CD4-positive, alpha-beta T cell treated with Interleukin-1 beta for 1 hour (primary cell): ENCODE measurements at regions not wholly inside any gene's neighbourhood (a gene's known extent, or its start where the extent isn't known, plus 50 kb on each side); places are given as distances from the start of the nearest gene placed in this dataset.
"Not testable (repeated sequence)": the region's sequence is repeated elsewhere in the genome, so short reads cannot be mapped to it uniquely, and the experiment has no call there.

ENCODE experiments used
- DNase-seq, 2 donors: peaks; one replicate each; pipeline ENCODE4 v3.0.0-alpha.2; 2020 to 2022

DNA sequence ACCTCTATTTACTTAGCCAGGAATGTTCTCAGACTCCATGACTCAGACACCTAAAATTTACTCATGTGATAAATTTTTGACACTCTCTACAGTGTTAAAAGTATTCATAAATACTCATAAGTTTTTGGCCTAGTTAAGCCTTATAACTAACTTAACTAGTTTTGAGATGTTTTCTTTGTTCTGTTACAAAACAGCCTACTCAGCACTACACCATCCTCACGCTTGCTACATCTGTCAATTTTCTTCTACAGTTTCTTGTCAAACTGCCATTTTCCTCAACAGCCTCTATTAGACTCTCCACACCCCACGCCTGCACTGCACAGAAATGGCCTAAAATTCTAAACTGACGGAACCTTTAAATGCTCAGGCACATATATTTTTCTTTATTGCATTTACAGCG, 195.5 kb downstream of the ANXA1 start:
- no peak for DNase-seq

DNA sequence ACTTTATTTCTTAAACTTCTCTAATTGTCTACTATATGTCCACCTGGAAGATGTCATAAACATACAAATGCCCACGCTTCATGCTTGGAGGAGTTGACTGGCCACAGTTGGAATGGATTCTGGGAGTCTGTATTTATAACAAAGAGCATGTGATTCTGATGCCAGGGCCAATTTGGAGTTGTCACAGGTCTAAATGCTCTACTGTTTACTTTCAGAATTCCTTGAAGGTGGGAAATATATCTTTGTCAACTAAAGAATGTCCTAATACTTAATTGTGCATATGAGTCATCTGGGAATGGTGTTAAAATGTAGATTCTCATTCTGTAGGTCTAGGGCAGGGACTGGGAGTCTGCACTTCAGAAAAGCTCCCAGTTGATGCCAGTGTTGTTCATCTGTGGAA, 196.1 kb downstream of the ANXA1 start:
- no peak for DNase-seq

DNA sequence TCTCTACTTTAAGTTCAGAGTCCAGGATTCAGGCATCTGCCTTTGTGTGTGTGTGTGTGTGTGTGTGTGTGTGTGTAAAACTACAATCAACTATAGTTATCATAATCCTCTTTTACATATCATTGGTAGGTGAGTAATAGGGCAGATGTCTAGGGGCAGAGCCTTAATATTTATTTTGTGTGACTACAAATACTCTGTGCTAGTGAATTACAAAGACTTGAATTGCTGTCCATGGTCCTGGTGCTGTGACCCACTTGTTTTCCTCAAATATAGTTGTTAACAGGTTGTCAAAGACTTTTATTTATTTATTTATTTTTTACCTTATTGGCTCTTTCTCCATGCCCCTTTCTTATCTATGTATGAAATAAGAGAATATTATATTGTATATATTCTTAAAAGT, 196.8 kb downstream of the ANXA1 start:
- DNase-seq, result no peak

DNA sequence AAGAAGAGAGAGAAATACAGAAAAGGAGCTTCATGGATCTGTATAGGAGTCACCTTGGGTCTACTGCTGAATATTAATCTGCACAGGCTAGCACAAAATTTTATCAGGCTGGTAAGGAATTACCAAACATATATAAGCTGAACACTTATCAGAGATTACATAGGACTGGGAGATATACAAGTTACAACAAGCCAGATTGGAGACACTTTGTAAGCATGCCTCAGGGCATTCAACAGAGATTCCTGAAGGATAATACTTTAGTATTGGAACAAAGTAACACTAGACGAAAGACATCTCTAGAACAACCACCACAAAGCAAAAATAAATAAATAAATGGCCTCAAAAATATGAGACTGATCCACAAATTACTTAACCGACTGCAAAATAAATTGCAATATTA, 197.8 kb downstream of the ANXA1 start:
- no peak for DNase-seq

DNA sequence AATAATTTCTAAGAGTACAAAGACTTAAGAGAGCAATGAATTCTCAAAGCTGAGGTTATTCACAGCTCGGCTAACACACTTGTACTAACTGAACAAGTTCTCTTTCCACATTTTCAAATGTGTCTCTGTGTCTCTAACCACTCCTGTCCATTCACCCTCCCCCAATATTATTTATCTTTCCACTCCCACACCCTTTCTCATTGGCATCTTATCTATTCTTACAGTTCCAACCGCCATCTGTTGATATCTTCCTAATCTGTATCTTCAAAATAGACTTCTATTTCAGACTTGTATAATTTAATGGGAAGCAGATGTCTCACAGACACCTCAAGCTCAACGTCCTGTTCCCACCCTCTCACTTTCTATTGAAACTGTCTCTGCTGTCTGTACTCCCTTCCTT, 205.9 kb downstream of the ANXA1 start:
- DNase-seq, result no peak

DNA sequence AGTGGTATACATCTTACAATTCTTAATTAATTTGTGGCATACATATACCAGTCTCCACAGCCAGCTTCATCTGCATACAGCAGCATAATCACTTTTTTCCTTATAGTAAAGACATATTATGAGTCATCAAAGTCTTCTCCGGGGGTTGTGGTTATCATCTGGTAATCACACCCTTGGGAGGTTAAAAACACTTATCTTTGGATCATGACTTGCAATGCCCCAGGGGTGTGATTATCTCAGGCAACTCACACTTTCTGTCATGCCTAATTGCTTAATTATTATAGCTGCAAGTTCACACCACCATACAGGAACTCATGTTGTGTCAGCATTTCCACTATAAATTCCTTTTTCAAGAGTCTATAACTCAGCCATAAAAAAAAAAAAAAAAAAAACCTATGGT, 218.4 kb downstream of the ANXA1 start:
- DNase-seq, result no peak

DNA sequence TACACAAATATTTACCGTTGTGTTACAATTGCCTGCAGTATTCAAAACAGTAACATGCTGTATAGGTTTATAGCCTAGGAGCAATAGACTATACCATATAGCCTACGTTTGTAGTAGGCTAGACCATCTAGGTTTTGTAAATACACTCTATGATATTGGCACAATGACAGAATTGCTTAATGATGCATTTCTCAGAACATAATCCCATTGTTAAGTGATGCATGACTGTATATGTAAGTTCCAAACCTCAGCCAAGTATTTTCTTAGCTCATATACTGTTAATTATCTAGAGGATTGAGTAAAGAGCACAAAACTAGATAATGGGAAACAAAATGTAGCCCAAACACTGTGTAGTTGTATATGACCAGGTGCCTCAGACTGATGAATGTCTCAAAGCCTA, 220.1 kb downstream of the ANXA1 start:
- no peak for DNase-seq

DNA sequence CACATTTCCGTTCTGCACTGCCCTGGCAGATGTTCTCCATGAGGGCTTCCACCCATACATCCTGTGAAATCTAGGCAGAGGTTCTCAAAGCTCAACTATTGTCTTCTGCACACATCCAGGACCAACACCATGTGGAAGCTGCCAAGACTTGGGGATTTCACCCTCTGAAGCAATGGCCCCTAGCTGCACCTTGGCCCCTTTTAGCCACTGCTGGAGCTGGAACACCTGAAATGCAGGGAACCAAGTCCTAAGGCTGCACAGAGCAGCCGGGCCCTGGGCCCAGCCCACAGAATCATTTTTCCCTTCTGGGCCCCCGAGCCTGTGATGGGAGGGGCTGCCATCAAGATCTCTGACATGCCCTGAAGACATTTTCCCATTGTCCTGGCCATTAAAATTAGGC, 228.7 kb downstream of the ANXA1 start:
- DNase-seq, result no peak

DNA sequence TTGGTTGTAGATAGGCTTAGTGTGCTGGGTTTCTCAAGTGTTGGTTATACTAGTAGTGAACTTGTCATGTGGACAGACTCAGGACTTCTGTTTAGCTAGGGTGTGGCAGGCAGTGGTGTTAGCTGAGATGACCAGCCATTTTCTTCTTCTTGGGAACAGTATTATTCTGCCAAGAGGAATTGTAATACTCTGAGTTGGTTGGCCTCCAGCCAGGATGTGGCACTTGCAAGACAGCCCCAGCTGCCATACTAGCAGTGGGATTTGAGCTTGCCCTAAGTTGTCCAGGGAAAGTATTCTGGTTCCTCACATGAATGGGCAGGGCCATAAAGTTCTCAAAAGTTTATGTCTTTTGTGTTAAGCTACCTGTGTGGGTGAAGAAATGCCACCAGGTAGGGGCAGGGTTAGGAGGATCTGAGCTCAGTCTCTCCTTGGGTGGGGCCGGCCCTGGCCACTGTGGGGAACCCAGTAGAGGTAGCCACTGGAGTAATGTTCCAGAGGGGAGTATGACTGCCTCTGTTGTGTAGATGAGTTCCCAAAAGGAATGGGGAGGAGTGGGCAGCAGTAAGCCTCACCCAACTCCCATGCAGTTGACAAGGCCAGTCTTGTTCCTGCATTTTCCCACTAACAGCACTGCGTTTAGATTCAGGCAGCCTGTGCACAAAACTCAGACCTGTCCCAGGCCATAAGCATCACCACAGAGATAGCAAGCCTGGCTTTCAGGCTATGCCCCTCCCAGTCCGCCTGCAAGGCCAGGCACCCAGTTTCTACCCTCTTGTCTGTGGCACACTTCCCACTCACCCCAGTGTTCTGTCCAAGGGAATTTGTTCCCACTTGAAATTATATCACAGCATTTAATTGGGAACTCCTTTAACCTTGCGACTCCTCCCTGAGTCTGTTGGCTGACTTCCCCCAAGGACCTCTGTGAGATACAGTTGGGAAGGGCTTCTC, 250.7 kb downstream of the ANXA1 start:
- DNase-seq, result no peak

DNA sequence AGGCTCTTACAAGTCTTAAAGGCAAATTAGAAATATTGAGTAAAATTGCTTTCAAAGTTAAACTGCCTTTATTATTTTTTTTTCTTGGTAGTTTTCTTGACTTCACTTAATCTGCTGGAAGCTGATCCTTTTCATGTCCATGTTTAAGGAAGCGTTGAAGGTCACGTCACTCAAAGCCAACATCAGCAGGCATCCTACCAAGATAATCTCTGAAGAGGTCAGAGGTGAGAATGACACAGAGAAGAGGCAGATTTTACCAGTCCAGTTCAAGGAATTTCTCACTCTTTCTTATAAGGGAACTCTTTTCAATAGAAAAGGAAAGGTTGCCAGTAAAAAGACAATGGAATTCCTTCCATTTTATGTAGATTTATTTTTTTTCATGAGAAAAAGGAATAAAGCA, 259.8 kb downstream of the ANXA1 start:
- DNase-seq, result no peak

DNA sequence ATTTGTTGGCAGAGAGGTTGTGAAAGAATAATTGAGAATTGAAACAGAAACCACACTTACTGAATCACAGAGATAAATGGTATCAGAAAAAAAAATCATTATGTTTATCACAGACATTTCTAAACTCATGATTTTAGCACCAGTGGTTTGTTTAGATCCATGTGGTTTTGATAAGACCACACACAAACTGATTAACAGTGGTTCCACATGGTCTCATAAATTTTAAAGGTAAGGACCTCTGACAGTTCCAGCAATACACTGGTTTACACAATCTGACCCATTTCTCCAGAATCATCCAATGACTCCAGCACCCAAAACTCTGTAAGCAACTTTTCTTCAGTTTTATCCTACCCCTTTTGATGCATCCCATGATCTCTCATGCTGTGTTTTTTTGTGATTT, 261.2 kb downstream of the ANXA1 start:
- DNase-seq, result no peak

DNA sequence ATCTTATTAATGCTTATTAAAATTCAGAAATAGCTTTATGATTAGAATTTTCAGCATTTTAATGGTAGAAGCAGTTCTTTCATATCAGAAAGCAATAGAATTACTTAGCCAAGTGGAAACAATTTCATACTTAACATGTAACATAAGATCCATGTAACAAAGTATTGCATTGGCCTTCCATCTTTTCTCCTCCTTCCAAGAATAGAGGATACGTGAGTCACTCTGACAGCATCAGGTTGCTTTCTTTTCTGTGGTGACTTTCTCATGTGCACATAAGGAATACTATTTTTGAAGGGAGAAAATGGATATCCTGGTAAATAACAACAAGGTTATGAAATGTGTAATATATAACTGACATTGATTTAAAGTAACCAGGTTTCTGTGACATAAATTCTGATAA, 272.2 kb downstream of the ANXA1 start:
- DNase-seq, result no peak

DNA sequence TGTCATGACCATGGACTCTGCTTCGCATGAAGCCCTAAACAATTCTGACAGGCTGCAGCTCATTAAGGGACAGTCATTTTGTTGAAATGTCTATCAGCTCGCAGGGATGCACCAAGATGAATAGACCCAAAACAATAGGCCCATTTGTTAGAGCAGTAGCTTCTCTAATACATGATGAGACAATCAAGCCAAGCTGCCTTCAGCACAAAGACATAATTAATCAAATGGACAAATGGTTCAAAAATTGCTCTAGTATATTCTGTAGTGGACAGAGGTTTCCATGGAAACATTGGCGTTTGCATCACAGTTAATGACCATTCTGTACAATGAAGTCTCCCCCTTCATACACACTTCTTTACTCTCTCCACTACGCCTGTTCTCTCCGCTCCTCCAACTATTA, 274.6 kb downstream of the ANXA1 start:
- no peak for DNase-seq

DNA sequence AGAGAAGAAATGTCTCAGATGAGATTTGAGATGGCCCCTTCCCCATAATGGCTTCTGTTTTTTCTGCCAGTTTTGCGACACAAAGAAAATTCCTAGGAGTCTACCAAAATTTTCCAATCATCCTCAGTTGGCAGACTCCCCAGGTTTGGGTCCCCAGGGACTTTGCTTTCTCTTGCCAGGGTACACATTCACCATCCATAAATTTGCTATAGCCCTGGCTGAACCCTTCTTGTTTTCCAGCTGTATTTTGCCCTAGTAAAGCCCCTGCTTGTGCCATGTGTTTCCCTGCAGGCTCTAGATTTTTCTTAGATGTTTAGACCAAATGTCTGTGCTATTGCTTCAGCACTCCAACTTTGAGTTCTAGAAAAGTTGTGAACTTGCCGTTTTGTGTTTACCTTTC, 283.2 kb downstream of the ANXA1 start:
- no peak for DNase-seq

DNA sequence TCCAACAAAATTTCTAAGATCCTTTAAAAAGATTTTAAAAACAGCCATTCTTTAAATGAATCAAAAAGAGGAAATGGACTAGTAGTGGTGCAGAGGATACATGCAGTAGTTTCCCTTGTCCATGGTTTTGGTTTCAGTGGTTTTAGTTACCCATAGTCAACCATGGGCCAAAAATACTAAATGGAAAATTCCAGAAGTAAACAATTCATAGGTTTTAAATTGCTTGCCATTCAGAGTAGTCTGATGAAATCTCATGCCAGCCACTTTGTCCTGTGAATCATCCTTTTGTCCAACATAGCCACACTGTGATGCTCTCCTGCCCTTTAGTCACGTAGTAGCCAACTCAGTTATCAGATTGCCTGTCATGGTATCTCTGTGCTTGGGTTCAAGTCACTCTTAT, 286.1 kb downstream of the ANXA1 start:
- DNase-seq, result no peak

DNA sequence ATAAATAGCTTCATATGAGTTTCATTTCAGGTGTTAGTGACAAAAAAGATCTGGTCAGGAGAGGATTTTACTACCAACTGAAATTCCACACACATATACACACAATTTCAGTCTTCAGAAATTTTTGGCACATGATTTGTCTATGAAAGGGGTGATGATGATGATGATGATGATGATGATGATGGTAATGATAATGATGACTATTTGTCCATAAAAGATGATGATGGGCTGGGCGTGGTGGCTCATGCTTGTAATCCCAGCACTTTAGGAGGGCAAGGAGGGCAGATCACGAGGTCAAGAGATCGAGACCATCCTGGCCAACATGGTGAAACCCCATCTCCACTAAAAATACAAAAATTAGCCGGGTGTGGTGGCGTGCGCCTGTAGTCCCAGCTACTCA, 288.2 kb downstream of the ANXA1 start:
- DNase-seq, result not testable (repeated sequence)

DNA sequence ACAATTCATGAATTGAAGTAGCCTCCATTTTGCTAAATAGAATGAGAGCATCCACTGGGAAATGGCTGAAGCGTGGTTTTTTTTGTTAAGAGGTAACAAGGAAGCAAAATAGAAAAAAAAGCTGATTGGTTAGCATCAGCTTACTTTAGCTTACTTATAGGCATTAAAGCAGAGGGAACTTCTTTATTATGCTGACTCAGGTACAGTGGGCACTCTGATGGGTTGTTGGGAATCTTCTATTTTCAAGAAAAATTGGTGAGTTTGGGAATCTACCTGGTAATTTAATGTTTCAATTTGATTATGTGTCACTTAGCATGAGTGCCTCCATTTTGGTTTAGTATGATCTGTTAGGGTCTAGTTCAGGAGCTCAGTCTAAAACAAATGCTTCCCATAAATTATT, 289.6 kb downstream of the ANXA1 start:
- no peak for DNase-seq

DNA sequence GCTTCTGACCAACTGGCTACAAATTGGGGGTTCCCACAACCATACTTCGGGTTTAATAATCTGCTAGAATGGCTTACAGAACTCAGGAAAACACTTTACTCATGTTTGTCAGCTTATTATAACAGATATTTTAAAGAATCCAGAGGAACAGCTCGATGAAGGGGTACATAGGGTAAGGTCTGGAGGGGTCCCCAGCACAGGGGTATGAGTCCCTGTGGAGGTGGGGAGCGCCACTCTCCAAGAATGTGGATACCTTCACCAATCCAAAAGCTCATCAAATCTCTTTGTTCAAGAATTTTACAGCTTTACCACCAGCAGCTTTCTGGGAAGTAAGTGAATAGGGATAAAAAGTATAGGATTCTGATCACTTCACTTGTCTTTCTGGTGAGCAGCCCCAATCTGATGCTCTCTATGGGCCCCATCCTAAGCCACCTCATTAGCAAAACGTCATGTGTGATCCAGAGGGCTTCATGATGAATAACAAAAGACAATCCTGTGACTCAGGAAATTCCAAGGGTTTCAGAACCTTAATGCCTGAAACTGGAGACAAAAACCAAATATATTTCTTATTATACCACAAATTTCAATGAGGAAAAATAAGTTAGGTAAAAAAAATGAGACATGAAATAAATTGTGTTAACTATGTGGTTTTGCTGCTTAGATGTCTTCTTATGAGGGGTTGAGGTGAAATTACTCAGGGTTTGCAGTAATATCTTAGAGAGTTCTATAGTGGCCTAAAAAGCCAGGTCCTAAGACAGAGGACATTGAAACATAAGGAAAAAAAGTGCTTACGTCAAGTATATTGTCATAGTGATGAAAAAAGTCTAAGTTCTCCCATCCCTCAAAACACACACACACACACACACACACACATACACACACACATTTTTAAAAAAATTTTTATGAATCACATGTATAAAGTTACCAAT, 290.5 kb downstream of the ANXA1 start:
- DNase-seq, result no peak

DNA sequence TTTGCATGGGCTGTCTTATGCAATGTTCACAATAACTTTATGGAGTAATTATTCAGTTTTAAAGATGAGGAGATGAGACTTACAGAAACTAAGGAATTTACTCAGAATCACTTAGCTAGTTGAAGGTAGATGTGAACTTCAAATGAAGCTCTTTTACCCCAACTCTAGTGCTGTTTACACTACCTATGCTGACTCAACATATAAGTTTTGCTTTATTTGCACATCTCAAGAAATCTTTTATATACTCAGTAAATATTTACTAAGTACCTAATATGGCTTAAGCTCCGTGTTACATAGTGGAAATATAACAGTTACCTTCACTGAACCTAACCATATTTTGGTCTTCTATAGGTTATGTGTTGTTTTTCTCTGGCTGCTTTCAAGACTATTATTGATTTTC, 293.2 kb downstream of the ANXA1 start:
- DNase-seq, result no peak

DNA sequence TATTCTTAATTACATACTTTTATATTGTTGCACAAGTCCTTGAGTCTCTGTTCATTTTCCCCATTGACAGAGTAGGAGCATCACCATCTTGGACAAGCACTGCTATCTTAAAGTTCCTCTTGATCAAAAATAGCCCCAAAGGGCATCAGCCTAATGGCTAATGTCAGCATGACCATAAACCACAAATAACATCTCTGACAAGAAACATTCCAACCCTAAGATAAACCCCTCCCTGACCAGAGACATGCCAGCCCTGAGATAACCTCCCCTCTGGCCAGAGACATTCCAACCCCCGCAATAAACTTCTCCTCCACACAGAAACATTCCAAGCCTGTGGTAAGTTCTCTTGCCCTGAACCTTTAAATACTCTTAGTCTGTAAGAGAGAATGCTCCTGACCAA, 293.7 kb downstream of the ANXA1 start:
- DNase-seq, result not testable (repeated sequence)

DNA sequence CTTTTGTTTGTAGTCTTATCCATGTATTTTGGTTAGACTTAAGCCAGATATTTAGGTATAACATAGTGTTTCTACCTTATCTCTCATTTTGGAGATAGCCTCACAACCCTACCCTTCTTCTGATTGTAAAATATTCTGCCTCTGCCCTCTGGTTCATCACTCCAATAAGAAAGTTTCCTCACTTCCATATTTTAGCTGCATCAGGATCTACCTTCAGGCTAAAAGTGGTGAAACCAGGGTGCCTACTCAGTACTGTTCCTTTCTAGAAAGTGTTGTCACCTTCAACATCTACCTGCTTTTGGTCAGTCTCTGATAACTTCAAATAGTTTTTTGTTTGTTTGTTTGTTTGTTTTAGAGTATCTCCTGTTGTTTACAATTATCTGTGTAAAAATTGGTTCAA, 294.6 kb downstream of the ANXA1 start:
- no peak for DNase-seq

DNA sequence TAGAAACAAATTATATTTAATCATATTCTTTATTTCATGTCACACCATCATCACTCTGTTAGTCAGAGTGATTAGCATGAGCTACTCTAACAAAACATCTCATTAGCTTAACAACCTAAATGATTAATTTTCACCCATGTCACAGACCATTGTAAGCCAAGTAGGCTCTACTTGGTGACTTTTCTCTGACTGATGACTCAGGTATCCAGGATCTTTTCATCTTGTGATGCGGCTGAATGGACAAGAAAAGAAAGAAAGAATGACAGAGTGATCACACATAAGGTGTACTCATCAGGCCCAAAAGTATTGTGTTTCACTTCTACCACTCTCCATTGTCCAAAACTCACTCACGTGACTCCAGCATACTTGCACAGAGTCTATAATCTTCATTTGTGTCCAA, 299.3 kb downstream of the ANXA1 start:
- DNase-seq, result no peak

DNA sequence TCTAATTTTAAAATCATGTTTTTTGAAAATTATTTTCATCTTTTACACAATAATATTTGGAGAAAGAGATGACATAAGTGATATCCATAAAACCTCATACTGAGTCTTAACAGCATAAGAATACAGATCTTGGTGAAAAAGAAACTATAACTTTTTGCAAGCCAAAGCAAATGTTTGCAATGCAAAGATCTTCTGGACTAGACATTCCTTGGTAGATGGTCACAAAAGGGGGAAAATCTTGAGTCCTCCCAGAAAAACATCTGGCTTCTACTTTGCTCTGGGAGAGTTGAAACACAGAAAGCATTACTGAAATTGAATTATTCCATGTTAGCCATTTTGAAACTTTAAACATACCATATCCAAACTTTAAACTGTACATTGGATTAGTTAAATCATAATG, 308.2 kb downstream of the ANXA1 start:
- no peak for DNase-seq

DNA sequence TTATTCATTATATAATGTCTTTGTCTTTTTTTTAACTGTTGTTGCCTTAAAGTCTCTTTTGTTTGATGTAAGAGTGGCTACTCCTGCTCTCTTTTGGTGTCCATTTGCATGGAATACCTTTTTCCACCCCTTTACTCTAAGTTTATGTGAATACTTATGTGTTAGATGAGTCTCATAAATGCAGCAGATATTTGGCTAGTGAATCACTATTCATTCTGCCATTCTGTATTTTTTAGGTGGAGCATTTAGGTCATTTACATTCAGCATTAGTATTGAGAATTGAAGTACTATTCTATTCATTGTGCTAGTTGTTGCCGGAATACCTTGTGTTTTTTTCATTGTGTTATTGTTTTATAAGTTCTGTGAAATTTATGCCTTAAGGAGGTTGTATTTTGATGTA, 317.1 kb downstream of the ANXA1 start:
- DNase-seq, result no peak
